ENCODE measurements at regions not wholly inside any gene's neighbourhood (a gene's known extent, or its start where the extent isn't known, plus 50 kb on each side); places are given as distances from the start of the nearest gene placed in this dataset.

- H3K27ac Mint-ChIP-seq, result no peak overlapping the region
- no peaks in the 10 kb centered on the region for H3K36me3 Mint-ChIP-seq (ENCODE audit: low read depth)
- no peak overlapping the region for H3K4me3 Mint-ChIP-seq
- H3K9me3 Mint-ChIP-seq, result no peaks in the 10 kb centered on the region
- no peaks in the 10 kb centered on the region for H3K27me3 Mint-ChIP-seq (ENCODE audit: low read depth)
- no peaks in the 10 kb centered on the region for H3K4me1 Mint-ChIP-seq (ENCODE audit: low read depth)
Measured at GRCh38 chr4:20643631-20644030, 56.6 kb upstream of the PACRGL start.

GRCh38 chr4:20645236-20645635 is 55.0 kb upstream of the PACRGL start:
- H3K4me3 Mint-ChIP-seq, result no peak overlapping the region
- peaks cover 3% of the 10 kb centered on the region for H3K9me3 Mint-ChIP-seq
- no peak overlapping the region for H3K27ac Mint-ChIP-seq
- no peaks in the 10 kb centered on the region for H3K27me3 Mint-ChIP-seq (ENCODE audit: low read depth)
- H3K36me3 Mint-ChIP-seq (ENCODE audit: low read depth), result no peaks in the 10 kb centered on the region
- no peaks in the 10 kb centered on the region for H3K4me1 Mint-ChIP-seq (ENCODE audit: low read depth)

GRCh38 chr4:20646287-20646686 is 54.0 kb upstream of the PACRGL start:
- Mint-ChIP-seq H3K27ac (no peak overlapping the region), H3K9me3 (peaks cover 3% of the 10 kb centered on the region), H3K4me3 (no peak overlapping the region), H3K4me1 (ENCODE audit: low read depth) (no peaks in the 10 kb centered on the region), H3K36me3 (ENCODE audit: low read depth) (no peaks in the 10 kb centered on the region), H3K27me3 (ENCODE audit: low read depth) (no peaks in the 10 kb centered on the region)
